ENCODE measurements at regions not wholly inside any gene's neighbourhood (a gene's known extent, or its start where the extent isn't known, plus 50 kb on each side); places are given as distances from the start of the nearest gene placed in this dataset.

GRCh38 chr9:13725516-13725915 is 446.0 kb upstream of the MPDZ start:
- POLR2A ChIA-PET, result no interaction called here
- Mint-ChIP-seq H3K9me3 (peaks cover 1% of the 10 kb centered on the region), H3K27ac (no peak overlapping the region), H3K4me1 (no peaks in the 10 kb centered on the region), H3K4me3 (no peak overlapping the region), H3K27me3 (no peaks in the 10 kb centered on the region), H3K36me3 (no peaks in the 10 kb centered on the region)
- no peak for DNase-seq
- ATAC-seq (ENCODE audit: low read depth), result no peak

DNA sequence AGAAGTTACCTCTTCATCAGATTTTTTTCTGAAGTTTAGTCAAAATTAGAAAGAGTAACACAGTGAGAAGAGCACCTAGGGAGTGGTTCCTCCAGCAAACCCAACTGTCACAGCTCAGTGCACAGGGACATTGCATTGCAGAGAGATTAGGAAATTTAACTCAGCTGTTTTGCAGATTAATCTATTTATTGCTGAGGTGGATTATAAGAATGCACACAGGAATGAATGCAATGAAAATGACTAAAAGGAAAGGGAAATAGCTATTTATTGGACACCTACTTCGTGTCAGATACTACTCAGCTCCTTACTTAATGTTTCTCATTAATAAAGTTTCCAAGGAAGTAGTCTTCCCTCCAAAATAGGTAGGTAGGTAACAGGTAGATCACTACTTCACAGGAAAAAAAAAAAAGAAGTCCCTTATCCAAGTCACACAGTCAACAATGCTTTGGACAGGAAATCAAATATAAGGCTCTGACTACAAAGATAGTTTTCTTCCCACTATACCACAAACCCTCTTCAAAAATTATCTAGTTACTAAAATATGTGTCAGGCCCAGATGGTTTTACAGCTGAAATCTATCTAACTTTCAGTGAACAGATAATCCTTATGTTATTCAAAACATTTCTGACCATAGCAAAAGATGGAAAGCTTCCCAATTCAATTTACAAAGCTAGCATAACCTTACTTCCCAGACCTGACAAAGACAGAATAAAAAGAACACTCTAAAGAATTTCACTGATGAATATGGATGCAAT is 442.2 kb upstream of the MPDZ start:
- Mint-ChIP-seq H3K4me3 (no peak overlapping the region), H3K9me3 (peaks cover 1% of the 10 kb centered on the region), H3K27me3 (no peaks in the 10 kb centered on the region), H3K4me1 (no peaks in the 10 kb centered on the region), H3K27ac (no peak overlapping the region), H3K36me3 (no peaks in the 10 kb centered on the region)
- DNase-seq, result no peak
- no peak for ATAC-seq (ENCODE audit: low read depth)
- POLR2A ChIA-PET, result no interaction called here

DNA sequence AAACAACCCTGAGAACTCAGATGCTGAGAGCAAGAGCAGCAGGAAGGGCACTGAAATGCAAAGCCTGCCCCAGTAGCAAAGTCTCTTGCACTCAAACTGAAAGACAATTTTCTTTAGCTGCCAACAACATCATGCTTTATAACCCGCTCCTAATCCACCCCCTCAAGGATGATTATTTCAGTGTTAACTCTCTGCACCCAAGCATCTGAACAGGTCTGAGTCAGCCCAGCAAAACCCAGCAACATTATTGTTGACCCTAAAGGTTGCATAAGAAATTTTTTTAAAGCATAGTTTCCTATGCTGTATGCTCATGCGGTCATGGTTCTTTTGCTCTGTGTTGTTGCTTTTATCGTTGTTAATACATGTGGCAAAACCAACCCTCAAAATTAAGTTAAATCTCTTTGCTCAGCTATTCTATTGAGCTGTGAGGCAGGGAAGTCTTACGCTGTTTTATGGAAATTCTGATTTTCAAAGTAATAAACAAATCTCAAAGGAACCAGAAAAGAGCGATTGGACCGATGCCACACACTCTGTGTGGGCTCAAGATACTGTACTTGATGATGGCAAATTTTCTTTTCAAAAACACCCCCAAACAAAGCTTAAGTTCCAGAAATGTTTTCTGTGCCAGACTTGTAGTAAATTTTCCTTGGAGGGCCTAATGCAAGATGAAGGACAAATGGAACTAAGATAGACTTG is 440.6 kb upstream of the MPDZ start:
- Mint-ChIP-seq H3K27me3 (no peaks in the 10 kb centered on the region), H3K27ac (no peak overlapping the region), H3K36me3 (no peaks in the 10 kb centered on the region), H3K4me3 (no peak overlapping the region), H3K4me1 (no peaks in the 10 kb centered on the region), H3K9me3 (peaks cover 1% of the 10 kb centered on the region)
- POLR2A ChIA-PET, result no interaction called here
- no peak for DNase-seq
- no peak for ATAC-seq (ENCODE audit: low read depth)

DNA sequence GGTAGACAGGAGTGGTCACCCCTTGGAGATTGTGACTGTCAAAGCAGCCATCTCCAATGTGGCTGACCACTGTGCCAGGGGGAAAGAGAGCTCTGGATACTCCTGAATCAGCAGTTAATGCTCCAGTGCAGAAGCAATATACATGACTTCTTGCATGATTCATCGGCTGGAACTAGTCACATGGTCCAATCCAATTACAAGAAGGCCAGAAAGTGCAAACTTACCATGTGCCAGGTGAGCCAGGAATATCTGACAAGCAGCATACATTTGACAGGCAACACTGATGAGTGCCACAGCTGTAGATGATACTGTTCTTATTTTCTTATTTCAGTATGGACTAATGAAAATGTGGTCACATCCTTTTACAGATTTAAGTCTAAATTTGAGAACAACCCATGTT is 440.0 kb upstream of the MPDZ start:
- POLR2A ChIA-PET, result no interaction called here
- no peaks in the 10 kb centered on the region for H3K27me3 Mint-ChIP-seq

DNA sequence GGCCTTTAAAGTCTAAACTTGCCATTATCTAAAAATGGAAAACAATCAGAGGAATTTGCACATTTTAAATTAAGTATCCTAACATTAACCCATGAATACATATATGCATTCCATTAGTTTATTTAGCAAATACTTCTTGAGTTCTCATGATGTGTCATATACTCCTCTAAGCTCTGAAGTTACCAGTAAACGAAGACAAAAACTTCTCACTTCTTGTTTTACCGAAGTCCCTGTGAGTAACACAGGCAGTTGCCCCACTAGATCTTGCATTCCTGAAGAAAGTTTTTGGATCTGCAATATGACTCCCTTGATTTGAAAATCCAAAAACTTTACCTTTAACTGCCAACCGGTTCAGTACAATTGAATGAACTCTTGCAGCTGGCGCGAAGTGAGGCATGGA is 439.0 kb upstream of the MPDZ start:
- no peaks in the 10 kb centered on the region for H3K27me3 Mint-ChIP-seq
- H3K36me3 Mint-ChIP-seq, result no peaks in the 10 kb centered on the region
- ATAC-seq (ENCODE audit: low read depth), result no peak
- no peak overlapping the region for H3K4me3 Mint-ChIP-seq
- no peaks in the 10 kb centered on the region for H3K4me1 Mint-ChIP-seq
- H3K27ac Mint-ChIP-seq, result no peak overlapping the region
- peaks cover 1% of the 10 kb centered on the region for H3K9me3 Mint-ChIP-seq
- POLR2A ChIA-PET, result no interaction called here
- DNase-seq, result no peak

More for the DNA sequence above, 440.0 kb upstream of the MPDZ start:
- ATAC-seq (ENCODE audit: low read depth) (no peak), DNase-seq (no peak)
- H3K9me3 Mint-ChIP-seq, result peaks cover 1% of the 10 kb centered on the region
- H3K36me3 Mint-ChIP-seq, result no peaks in the 10 kb centered on the region
- H3K4me1 Mint-ChIP-seq, result no peaks in the 10 kb centered on the region
- H3K4me3 Mint-ChIP-seq, result no peak overlapping the region
- no peak overlapping the region for H3K27ac Mint-ChIP-seq

GRCh38 chr9:13718086-13718485 is 438.6 kb upstream of the MPDZ start:
- POLR2A ChIA-PET, result no interaction called here
- Mint-ChIP-seq H3K4me1 (no peaks in the 10 kb centered on the region), H3K36me3 (no peaks in the 10 kb centered on the region), H3K9me3 (peaks cover 1% of the 10 kb centered on the region), H3K27me3 (no peaks in the 10 kb centered on the region), H3K4me3 (no peak overlapping the region), H3K27ac (no peak overlapping the region)
- ATAC-seq (ENCODE audit: low read depth) (no peak), DNase-seq (no peak)

GRCh38 chr9:13717322-13718054 is 438.0 kb upstream of the MPDZ start:
- Mint-ChIP-seq H3K4me1 (no peaks in the 10 kb centered on the region), H3K36me3 (no peaks in the 10 kb centered on the region), H3K9me3 (peaks cover under 1% of the 10 kb centered on the region), H3K27ac (no peak overlapping the region), H3K4me3 (no peak overlapping the region), H3K27me3 (no peaks in the 10 kb centered on the region)
- DNase-seq (no peak), ATAC-seq (ENCODE audit: low read depth) (no peak)
- POLR2A ChIA-PET, result no interaction called here

GRCh38 chr9:13716601-13717321 is 437.3 kb upstream of the MPDZ start:
- no peaks in the 10 kb centered on the region for H3K9me3 Mint-ChIP-seq
- H3K36me3 Mint-ChIP-seq, result no peaks in the 10 kb centered on the region
- POLR2A ChIA-PET, result no interaction called here
- H3K4me1 Mint-ChIP-seq, result no peaks in the 10 kb centered on the region
- H3K27me3 Mint-ChIP-seq, result no peaks in the 10 kb centered on the region
- DNase-seq, result no peak
- no peak overlapping the region for H3K27ac Mint-ChIP-seq
- ATAC-seq (ENCODE audit: low read depth), result no peak
- no peak overlapping the region for H3K4me3 Mint-ChIP-seq

DNA sequence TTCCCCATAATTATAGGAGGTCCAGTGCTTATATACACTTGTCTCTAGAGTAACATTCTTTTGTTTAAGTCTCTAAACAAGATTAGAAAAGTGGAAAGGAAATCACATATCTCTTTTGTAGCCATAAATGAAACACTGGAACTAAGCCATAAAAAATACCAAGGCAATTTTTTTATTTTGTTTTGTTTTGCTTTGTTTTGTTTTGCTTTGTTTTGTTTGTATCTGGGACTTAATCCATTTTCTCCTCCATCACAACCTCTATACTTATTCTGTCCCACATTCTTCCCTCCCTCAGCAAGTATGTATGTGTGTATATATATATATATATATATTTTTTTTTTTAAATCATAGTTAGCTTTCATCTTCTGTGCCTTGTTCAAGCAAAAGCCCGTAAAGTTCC is 436.6 kb upstream of the MPDZ start:
- POLR2A ChIA-PET, result no interaction called here
- Mint-ChIP-seq H3K4me3 (no peak overlapping the region), H3K27me3 (no peaks in the 10 kb centered on the region), H3K36me3 (no peaks in the 10 kb centered on the region), H3K4me1 (no peaks in the 10 kb centered on the region), H3K9me3 (peaks cover 1% of the 10 kb centered on the region), H3K27ac (no peak overlapping the region)
- no peak for ATAC-seq (ENCODE audit: low read depth)
- DNase-seq, result no peak

DNA sequence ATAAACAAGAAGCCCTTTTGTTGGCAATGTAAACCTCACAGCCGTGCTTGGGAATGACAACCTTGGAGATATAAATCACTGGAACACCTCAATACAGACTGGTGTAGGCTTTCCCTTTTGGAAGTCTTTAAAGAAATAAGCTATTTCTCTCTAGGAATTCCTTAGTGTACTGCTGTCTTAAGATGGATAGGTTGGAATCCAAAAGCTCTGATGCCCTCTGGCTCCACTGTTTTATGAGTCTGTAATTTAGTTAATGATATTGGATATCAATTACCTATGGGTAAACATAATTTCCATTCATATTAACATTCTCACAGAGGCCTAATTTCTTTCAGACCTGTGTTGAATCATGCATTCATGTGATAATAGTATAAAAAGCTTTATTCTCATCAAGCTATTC is 435.9 kb upstream of the MPDZ start:
- H3K27ac Mint-ChIP-seq, result no peak overlapping the region
- H3K27me3 Mint-ChIP-seq, result no peaks in the 10 kb centered on the region
- POLR2A ChIA-PET, result no interaction called here
- no peak overlapping the region for H3K4me3 Mint-ChIP-seq
- peaks cover 1% of the 10 kb centered on the region for H3K9me3 Mint-ChIP-seq
- ATAC-seq (ENCODE audit: low read depth), result no peak
- no peaks in the 10 kb centered on the region for H3K4me1 Mint-ChIP-seq
- no peaks in the 10 kb centered on the region for H3K36me3 Mint-ChIP-seq
- no peak for DNase-seq

DNA sequence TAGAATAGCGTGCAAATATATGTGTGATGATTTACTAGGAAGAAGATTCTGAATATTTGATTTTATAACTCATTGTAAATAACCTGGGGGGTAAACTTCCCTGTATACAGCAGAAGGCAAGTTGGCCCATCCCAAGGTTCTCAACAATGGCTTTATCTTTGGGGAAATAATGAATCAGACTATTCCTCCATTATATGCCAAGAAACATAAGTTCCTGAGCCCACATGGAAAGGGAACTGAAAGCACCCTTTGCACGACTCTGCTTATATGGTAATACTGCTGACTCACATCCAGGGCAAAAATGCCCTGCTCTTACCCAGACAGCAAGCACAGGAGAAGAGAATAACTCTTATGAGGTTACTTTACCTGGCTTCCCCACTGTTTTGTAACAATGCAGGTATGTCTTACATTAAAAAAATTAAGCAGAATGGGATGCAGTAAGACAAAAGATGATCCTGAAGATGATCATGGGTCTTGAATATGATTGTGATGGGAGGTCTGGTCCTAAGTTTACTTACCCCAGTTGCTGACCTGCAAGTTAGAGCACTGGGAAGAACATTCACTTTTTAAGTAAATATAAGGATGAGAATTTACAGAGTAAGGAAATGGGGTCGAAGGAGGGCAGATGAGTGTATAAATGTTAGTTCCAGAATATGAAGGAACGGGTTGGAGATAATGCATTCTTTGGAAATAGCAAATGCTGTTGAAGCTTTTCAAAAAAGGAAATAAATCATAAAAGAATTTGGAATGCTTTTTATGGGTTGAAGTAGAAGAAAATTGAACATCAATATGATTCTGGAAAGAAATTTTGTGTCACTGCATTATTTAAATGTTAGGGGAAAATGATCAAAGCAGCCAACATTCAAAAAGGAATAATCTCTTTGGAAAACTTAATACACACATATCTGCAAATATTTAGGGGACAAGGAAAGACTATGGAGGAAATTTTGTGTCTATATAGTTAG is 428.4 kb upstream of the MPDZ start:
- no peaks in the 10 kb centered on the region for H3K36me3 Mint-ChIP-seq
- no peak for DNase-seq
- H3K27me3 Mint-ChIP-seq, result no peaks in the 10 kb centered on the region
- POLR2A ChIA-PET, result no interaction called here
- no peak for ATAC-seq (ENCODE audit: low read depth)
- no peaks in the 10 kb centered on the region for H3K4me1 Mint-ChIP-seq
- no peak overlapping the region for H3K27ac Mint-ChIP-seq
- peaks cover 3% of the 10 kb centered on the region for H3K9me3 Mint-ChIP-seq
- H3K4me3 Mint-ChIP-seq, result no peak overlapping the region

DNA sequence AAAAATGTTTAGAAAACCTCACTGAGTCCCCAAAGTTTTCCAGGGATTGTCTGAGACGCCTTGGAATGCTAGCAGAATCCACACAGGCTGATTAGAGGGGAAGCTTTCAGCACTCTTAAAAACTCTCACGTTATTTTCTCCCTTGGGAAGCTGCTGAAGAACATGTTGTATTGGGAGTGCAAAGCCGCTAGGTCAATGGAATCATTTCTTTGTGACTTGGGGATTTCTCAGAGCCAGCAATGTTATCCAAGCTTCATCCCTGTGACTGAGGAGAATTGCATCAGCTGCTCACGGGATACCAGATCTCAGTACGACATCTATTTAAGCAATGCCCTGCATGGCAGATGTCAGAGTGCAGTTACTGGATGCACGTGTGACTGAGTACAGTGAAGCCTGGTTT is 426.4 kb upstream of the MPDZ start:
- no peak for ATAC-seq (ENCODE audit: low read depth)
- POLR2A ChIA-PET, result no interaction called here
- no peak overlapping the region for H3K27ac Mint-ChIP-seq
- no peaks in the 10 kb centered on the region for H3K36me3 Mint-ChIP-seq
- peaks cover 3% of the 10 kb centered on the region for H3K9me3 Mint-ChIP-seq
- no peak overlapping the region for H3K4me3 Mint-ChIP-seq
- DNase-seq, result no peak
- no peaks in the 10 kb centered on the region for H3K27me3 Mint-ChIP-seq
- no peaks in the 10 kb centered on the region for H3K4me1 Mint-ChIP-seq

- Mint-ChIP-seq H3K36me3 (no peaks in the 10 kb centered on the region), H3K27me3 (no peaks in the 10 kb centered on the region), H3K27ac (no peak overlapping the region), H3K4me3 (no peak overlapping the region), H3K9me3 (peaks cover 3% of the 10 kb centered on the region), H3K4me1 (no peaks in the 10 kb centered on the region)
- ATAC-seq (ENCODE audit: low read depth), result no peak
- POLR2A ChIA-PET, result no interaction called here
- no peak for DNase-seq
Observed at GRCh38 chr9:13705373-13705772, 425.9 kb upstream of the MPDZ start.

Data from activated naive CD8-positive, alpha-beta T cell treated with anti-CD3 and anti-CD28 coated beads, Interleukin-2, amount 10 ng/mL, durations not matched to agents 7 days and 5 days (primary cell).